Dendritic cell treated with granulocyte-macrophage colony-stimulating factor and Interleukin-4, amounts not matched to agents 40 ng/mL and 50 ng/mL, for 4 days (primary cell): ENCODE measurements at regions not wholly inside any gene's neighbourhood (a gene's known extent, or its start where the extent isn't known, plus 50 kb on each side); places are given as distances from the start of the nearest gene placed in this dataset.

Experiments used
- H3K27ac Mint-ChIP-seq: one replicate; pipeline ENCODE4 v1.8.0; 2022; ENCODE audit warnings: mild to moderate bottlenecking, mixed read lengths
- H3K27me3 Mint-ChIP-seq: one replicate; pipeline ENCODE4 v1.8.0; 2022; ENCODE audit warnings: mild to moderate bottlenecking, mixed read lengths
- H3K36me3 Mint-ChIP-seq: one replicate; pipeline ENCODE4 v1.8.0; 2022; ENCODE audit warnings: low read depth, mixed read lengths
- H3K4me1 Mint-ChIP-seq: one replicate; pipeline ENCODE4 v1.8.0; 2022; ENCODE audit warnings: low read depth, mixed read lengths
- H3K4me3 Mint-ChIP-seq: one replicate; pipeline ENCODE4 v1.8.0; 2022; ENCODE audit warnings: mild to moderate bottlenecking, moderate library complexity, mixed read lengths
- H3K9me3 Mint-ChIP-seq: one replicate; pipeline ENCODE4 v1.8.0; 2022; ENCODE audit warnings: mixed read lengths
- intact Hi-C: fragments of 100-400 bp; cut with micrococcal nuclease; formaldehyde crosslinking; loops from one replicate; pipeline ENCODE4 v1.15.0; 2022

DNA sequence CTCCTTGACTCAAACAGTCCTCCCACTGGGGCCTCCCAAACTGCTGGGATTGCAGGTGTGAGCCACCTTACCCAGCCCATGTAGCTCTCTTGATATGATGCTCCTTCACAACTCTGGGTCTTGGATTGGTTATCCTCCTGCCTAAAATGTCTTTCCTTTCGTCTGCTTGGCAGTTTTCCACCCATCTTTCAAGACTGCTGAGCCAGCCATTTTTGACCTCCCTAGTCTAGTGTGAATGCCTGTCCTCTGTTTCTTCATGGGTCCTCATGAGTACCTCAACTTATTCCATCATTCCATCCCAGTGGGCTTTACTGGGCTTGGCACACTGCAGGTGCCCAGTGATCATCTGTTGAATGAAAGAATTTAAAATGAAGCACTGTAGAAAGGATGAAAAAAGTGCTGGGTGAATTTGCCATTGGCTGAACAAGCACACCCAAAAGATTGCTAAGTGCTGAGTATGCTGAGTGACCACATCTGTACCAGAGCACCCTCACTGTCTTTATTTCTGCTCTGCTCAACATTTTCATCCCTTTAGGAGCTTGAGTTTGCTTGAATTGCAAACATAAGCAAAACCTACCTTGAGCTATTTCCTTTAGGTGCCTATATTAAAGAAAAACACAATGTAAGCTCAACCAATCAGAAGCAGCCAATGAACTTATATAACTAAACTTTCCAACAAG is 84.8 kb upstream of the FAM169A start:
- no peaks in the 10 kb centered on the region for H3K9me3 Mint-ChIP-seq
- no peak overlapping the region for H3K4me3 Mint-ChIP-seq
- H3K27me3 Mint-ChIP-seq = peaks cover 21% of the 10 kb centered on the region
- no peaks in the 10 kb centered on the region for H3K36me3 Mint-ChIP-seq
- intact Hi-C loops = no loop called here
- no peak overlapping the region for H3K27ac Mint-ChIP-seq
- H3K4me1 Mint-ChIP-seq = peaks cover under 1% of the 10 kb centered on the region

GRCh38 chr5:74949976-74950375 is 83.8 kb upstream of the FAM169A start:
- peaks cover 9% of the 10 kb centered on the region for H3K4me1 Mint-ChIP-seq
- no peaks in the 10 kb centered on the region for H3K36me3 Mint-ChIP-seq
- intact Hi-C loops = no loop called here
- H3K4me3 Mint-ChIP-seq = no peak overlapping the region
- no peak overlapping the region for H3K27ac Mint-ChIP-seq
- no peaks in the 10 kb centered on the region for H3K9me3 Mint-ChIP-seq
- peaks cover 25% of the 10 kb centered on the region for H3K27me3 Mint-ChIP-seq

DNA sequence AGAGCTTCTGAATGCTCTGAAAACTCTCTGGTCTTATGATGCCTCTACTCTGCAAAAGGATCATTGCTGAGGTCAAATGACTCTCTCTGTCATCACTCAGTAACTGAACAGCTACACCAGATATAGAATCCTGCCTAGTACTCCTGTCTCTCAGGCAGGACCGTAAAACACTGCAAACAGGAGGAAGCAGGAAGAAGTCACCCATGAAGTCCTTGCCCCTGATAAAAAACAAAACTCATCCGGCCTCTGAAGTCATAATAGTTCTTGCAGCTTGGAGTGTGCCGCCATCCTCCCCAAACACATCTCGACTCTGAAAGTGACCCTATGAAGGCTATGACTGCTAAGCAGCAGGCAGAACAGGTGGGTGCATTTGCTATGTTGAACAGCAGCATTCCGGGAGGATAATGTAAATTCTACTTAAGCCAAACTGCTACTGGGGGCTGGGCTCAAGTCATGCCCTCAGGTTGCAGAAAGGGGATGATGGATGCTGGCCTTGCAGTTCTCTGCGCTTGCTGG is 81.9 kb upstream of the FAM169A start:
- H3K27me3 Mint-ChIP-seq = peaks cover 30% of the 10 kb centered on the region
- intact Hi-C loops = no loop called here
- H3K27ac Mint-ChIP-seq = no peak overlapping the region
- peaks cover 9% of the 10 kb centered on the region for H3K4me1 Mint-ChIP-seq
- H3K9me3 Mint-ChIP-seq = no peaks in the 10 kb centered on the region
- no peak overlapping the region for H3K4me3 Mint-ChIP-seq
- no peaks in the 10 kb centered on the region for H3K36me3 Mint-ChIP-seq

- Mint-ChIP-seq H3K4me1 (peaks cover 9% of the 10 kb centered on the region), H3K4me3 (no peak overlapping the region), H3K27ac (no peak overlapping the region), H3K9me3 (no peaks in the 10 kb centered on the region), H3K36me3 (no peaks in the 10 kb centered on the region), H3K27me3 (peaks cover 32% of the 10 kb centered on the region)
- intact Hi-C loops = no loop called here
Measured at GRCh38 chr5:74946471-74946870, 80.3 kb upstream of the FAM169A start.

DNA sequence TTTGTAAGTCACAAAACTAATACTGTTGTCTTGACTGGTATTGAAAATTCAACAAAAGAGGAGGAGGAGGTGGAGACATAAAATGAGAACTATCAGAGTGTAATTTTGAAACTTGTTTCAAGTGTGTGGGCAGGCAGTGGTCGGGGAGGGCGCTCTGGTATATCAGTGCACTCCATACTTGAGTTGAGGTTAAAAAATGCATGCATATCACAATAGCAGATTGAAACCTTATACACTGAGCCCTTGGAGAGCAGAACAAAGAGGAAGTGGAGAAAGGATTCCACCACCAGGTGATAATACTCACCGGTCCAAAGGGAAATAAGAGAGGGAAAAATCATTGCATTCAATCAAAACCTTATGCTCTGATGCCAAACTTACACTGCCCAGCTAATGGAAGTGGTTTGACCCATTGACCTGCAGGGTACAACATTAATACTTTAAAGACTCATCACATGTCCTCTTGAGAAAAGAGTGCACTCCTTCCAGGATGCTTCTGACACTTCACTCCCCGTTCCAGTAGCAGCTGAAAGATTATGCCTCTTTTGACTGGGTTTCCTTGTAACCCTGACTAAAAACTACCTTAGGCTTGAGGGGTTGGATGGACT is 79.5 kb upstream of the FAM169A start:
- H3K4me1 Mint-ChIP-seq = peaks cover 9% of the 10 kb centered on the region
- H3K9me3 Mint-ChIP-seq = no peaks in the 10 kb centered on the region
- no peak overlapping the region for H3K4me3 Mint-ChIP-seq
- H3K36me3 Mint-ChIP-seq = no peaks in the 10 kb centered on the region
- intact Hi-C loops = no loop called here
- peaks cover 29% of the 10 kb centered on the region for H3K27me3 Mint-ChIP-seq
- H3K27ac Mint-ChIP-seq = no peak overlapping the region

DNA sequence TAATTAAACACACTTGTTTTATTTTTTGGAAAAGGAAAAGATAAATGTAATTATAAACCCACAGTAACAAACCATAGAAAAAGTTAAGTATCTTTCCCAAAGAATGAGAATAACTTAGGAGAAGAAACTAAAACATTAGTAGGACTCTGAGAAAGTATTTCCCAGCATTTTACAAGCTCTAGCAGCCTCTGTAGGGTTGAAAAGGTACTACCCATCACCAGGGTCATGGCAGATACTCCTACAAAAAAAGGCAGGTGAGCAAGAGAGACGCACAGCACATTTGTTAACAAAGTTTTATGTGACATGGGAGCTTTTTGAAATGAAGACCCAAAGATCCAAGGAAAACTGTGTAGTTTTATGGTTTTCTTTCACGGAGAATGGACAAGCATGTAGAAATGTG is 77.7 kb upstream of the FAM169A start:
- H3K27ac Mint-ChIP-seq = no peak overlapping the region
- peaks cover 22% of the 10 kb centered on the region for H3K27me3 Mint-ChIP-seq
- no peak overlapping the region for H3K4me3 Mint-ChIP-seq
- no peaks in the 10 kb centered on the region for H3K9me3 Mint-ChIP-seq
- intact Hi-C loops = no loop called here
- H3K36me3 Mint-ChIP-seq = no peaks in the 10 kb centered on the region
- peaks cover 9% of the 10 kb centered on the region for H3K4me1 Mint-ChIP-seq

GRCh38 chr5:74942622-74943286 is 76.6 kb upstream of the FAM169A start:
- Mint-ChIP-seq H3K27me3 (peaks cover 18% of the 10 kb centered on the region), H3K27ac (no peak overlapping the region), H3K4me3 (no peak overlapping the region), H3K36me3 (no peaks in the 10 kb centered on the region), H3K9me3 (no peaks in the 10 kb centered on the region), H3K4me1 (peaks cover 9% of the 10 kb centered on the region)
- intact Hi-C loops = no loop called here

DNA sequence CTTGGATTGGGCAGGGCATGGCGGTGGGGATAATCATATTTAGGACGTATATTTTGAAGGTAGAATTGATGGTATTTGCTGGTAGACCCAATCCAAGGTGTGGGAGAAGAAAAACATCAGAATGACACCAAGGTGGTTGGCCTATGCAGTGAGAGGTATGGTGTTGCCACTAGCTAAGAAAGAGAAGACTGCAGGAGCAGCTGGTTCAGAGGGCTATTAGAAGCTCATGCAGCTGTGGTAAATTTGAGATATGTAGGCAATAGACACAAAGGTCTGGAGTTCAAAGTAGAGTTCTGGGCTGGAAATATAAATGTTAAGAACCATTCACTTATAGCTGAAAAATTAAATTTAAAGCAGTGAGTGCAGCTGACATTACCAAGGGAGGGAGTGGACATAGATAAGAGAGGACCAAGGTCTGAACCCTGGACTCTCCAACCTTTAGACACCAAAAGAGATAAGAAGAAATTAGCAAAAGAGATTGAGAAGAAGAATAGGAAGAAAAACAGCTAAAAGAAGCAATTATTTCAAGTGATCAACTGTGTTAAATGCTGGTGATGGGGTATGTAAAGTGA is 74.7 kb upstream of the FAM169A start:
- H3K27ac Mint-ChIP-seq = no peak overlapping the region
- H3K4me3 Mint-ChIP-seq = no peak overlapping the region
- H3K27me3 Mint-ChIP-seq = peaks cover 18% of the 10 kb centered on the region
- no peaks in the 10 kb centered on the region for H3K9me3 Mint-ChIP-seq
- H3K36me3 Mint-ChIP-seq = no peaks in the 10 kb centered on the region
- H3K4me1 Mint-ChIP-seq = peaks cover 8% of the 10 kb centered on the region
- intact Hi-C loops = no loop called here

- no peaks in the 10 kb centered on the region for H3K9me3 Mint-ChIP-seq
- H3K27ac Mint-ChIP-seq = no peak overlapping the region
- no peaks in the 10 kb centered on the region for H3K36me3 Mint-ChIP-seq
- peaks cover 23% of the 10 kb centered on the region for H3K27me3 Mint-ChIP-seq
- H3K4me1 Mint-ChIP-seq = no peaks in the 10 kb centered on the region
- intact Hi-C loops = no loop called here
- no peak overlapping the region for H3K4me3 Mint-ChIP-seq
Measured at GRCh38 chr5:74938250-74938933, 72.2 kb upstream of the FAM169A start.

DNA sequence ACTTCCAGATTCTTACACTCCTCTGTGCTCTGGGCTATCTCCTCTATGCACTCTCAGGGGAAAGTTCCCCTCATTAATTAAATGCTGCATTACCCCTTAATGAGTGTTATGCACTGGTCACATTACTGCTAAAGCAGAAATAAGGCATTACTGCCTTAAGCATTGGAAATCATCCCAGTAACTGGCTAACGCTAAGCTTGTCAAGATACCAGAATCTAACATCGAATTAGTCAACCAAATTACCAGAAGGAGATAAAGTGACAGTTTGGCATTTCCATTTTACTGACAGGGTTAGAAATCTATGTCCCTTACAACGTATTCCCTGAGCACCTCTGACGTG is 69.5 kb upstream of the FAM169A start:
- H3K27me3 Mint-ChIP-seq = peaks cover 20% of the 10 kb centered on the region
- intact Hi-C loops = no loop called here
- no peaks in the 10 kb centered on the region for H3K9me3 Mint-ChIP-seq
- no peaks in the 10 kb centered on the region for H3K36me3 Mint-ChIP-seq
- no peak overlapping the region for H3K27ac Mint-ChIP-seq
- no peaks in the 10 kb centered on the region for H3K4me1 Mint-ChIP-seq
- no peak overlapping the region for H3K4me3 Mint-ChIP-seq

GRCh38 chr5:74934949-74935751 is 69.0 kb upstream of the FAM169A start:
- no peaks in the 10 kb centered on the region for H3K9me3 Mint-ChIP-seq
- peaks cover 20% of the 10 kb centered on the region for H3K27me3 Mint-ChIP-seq
- intact Hi-C loops = no loop called here
- no peak overlapping the region for H3K4me3 Mint-ChIP-seq
- H3K4me1 Mint-ChIP-seq = no peaks in the 10 kb centered on the region
- H3K36me3 Mint-ChIP-seq = no peaks in the 10 kb centered on the region
- H3K27ac Mint-ChIP-seq = no peak overlapping the region

GRCh38 chr5:74927336-74927735 is 61.1 kb upstream of the FAM169A start:
- Mint-ChIP-seq H3K9me3 (no peaks in the 10 kb centered on the region), H3K27ac (no peak overlapping the region), H3K4me3 (no peak overlapping the region), H3K27me3 (no peaks in the 10 kb centered on the region), H3K36me3 (no peaks in the 10 kb centered on the region), H3K4me1 (no peaks in the 10 kb centered on the region)
- intact Hi-C loops = no loop called here

GRCh38 chr5:74919487-74919886 is 53.3 kb upstream of the FAM169A start:
- H3K9me3 Mint-ChIP-seq = no peaks in the 10 kb centered on the region
- peaks cover 2% of the 10 kb centered on the region for H3K27me3 Mint-ChIP-seq
- H3K36me3 Mint-ChIP-seq = no peaks in the 10 kb centered on the region
- no peaks in the 10 kb centered on the region for H3K4me1 Mint-ChIP-seq
- no peak overlapping the region for H3K27ac Mint-ChIP-seq
- intact Hi-C loops = loop anchor here (1.0 to 2.0 kb wide), 3 partner anchors 153 to 1017 kb away; no protein-coding TSS in a partner anchor
- H3K4me3 Mint-ChIP-seq = no peak overlapping the region
